HCT116 (cell line): ENCODE measurements at regions not wholly inside any gene's neighbourhood (a gene's known extent, or its start where the extent isn't known, plus 50 kb on each side); places are given as distances from the start of the nearest gene placed in this dataset.

Source experiments
- ATAC-seq: fragments of 200-7000 bp; cut with Tn5 transposase; 2 replicates; pipeline ENCODE4 v1.9.1; 2020; ENCODE audit warnings: mild to moderate bottlenecking, moderate library complexity
- BruUV-seq: library from RNA; stranded (reverse); fragments of 400-500 nt; replicated peaks from 2 replicates; lab custom pipeline; 2021; lab: Mats Ljungman, UMichigan
- CTCF ChIA-PET: fragments of 300-600 bp; sonication (Branson Sonifier 250); formaldehyde crosslinking; loops from one replicate; lab custom pipeline; 2021; ENCODE audit warnings: antibody characterized with exemption; lab: Charles Lee
- POLR2A ChIA-PET: fragments of 300-600, 350-600 bp; sonication (Branson Sonifier 250); formaldehyde crosslinking; loops from one replicate; lab custom pipeline; 2021; ENCODE audit warnings: antibody characterized with exemption; lab: Charles Lee
- RAD21 ChIA-PET, 2 experiments: fragments of 300-600 bp; sonication (Branson Sonifier 250); formaldehyde crosslinking; loops; one replicate each; lab custom pipeline; 2023; ENCODE audit warnings: low total read pairs in 2 of 2; ENCODE audit not compliant: uncharacterized antibody in 2 of 2, unreplicated experiment in 2 of 2, low non-redundant PET in 1 of 2; lab: Charles Lee
- DNase-seq: peaks from one replicate; pipeline ENCODE4 v3.0.0-alpha.2; 2010; ENCODE audit warnings: low read depth, low spot score
- H2AFZ ChIP-seq: fragments of 200-600 bp; shearing (Covaris generic), sonication (generic); 2 replicates; pipeline ENCODE4 v1.6.1; 2017; ENCODE audit warnings: low read depth, mixed run types, mixed read lengths, antibody characterized with exemption, low read length; ENCODE audit not compliant: poor library complexity, severe bottlenecking
- H3K27ac ChIP-seq: 2 replicates; pipeline ENCODE4 v1.5.1; 2012; ENCODE audit warnings: low read depth, low read length
- H3K27me3 ChIP-seq: fragments of 200-600 bp; sonication (generic); 2 replicates; pipeline ENCODE4 v1.6.1; 2016; ENCODE audit warnings: mixed run types, low read length, mixed read lengths; ENCODE audit not compliant: insufficient read depth
- H3K36me3 ChIP-seq, 2 experiments: fragments of 200-500 bp in 1 of 2; fragments of 200-600 bp in 1 of 2; sonication (Bioruptor generic) in 1 of 2; sonication (generic) in 1 of 2; 2 replicates each; pipeline versions ENCODE4 v1.5.1 to v1.6.1; 2014 to 2016; ENCODE audit warnings: low read length in 2 of 2, inconsistent platforms in 1 of 2, mixed read lengths in 1 of 2, mixed run types in 1 of 2; ENCODE audit not compliant: insufficient read depth in 2 of 2, control insufficient read depth in 1 of 2
- H3K4me1 ChIP-seq, 2 experiments: fragments of 200-600 bp in 1 of 2; sonication (generic) in 1 of 2; 2 replicates each; pipeline versions ENCODE4 v1.5.1 to v1.6.1; 2012 to 2017; ENCODE audit warnings: low read length in 2 of 2, inconsistent platforms in 1 of 2, mild to moderate bottlenecking in 1 of 2, mixed read lengths in 1 of 2, mixed run types in 1 of 2, moderate library complexity in 1 of 2; ENCODE audit not compliant: insufficient read depth in 2 of 2, control insufficient read depth in 1 of 2
- H3K4me2 ChIP-seq: fragments of 200-600 bp; sonication (generic); 2 replicates; pipeline ENCODE4 v1.6.1; 2017; ENCODE audit warnings: mixed run types, low read length, mixed read lengths
- H3K4me3 ChIP-seq, 2 experiments: fragments of 200-600 bp in 1 of 2; sonication (generic) in 1 of 2; replicated peaks in 1 of 2; 2 replicates each; pipeline ENCODE4 v1.5.1; 2011 to 2016; ENCODE audit warnings: low read length in 2 of 2, control low read depth in 1 of 2, low read depth in 1 of 2, mild to moderate bottlenecking in 1 of 2, mixed read lengths in 1 of 2, mixed run types in 1 of 2
- H3K79me2 ChIP-seq: fragments of 200-600 bp; sonication (generic); 2 replicates; pipeline ENCODE4 v1.6.1; 2017; ENCODE audit warnings: mild to moderate bottlenecking, mixed run types, low read length, moderate library complexity, mixed read lengths; ENCODE audit not compliant: insufficient read depth
- H3K9ac ChIP-seq: fragments of 200-600 bp; sonication (generic); 2 replicates; pipeline ENCODE4 v1.6.1; 2016; ENCODE audit warnings: low read length, mixed read lengths
- H3K9me2 ChIP-seq: fragments of 200-600 bp; sonication (generic), shearing (Covaris generic); 2 replicates; pipeline ENCODE4 v1.6.1; 2017; ENCODE audit warnings: mixed run types, mild to moderate bottlenecking, moderate library complexity; ENCODE audit not compliant: insufficient read depth
- H3K9me3 ChIP-seq, 2 experiments: fragments of 200-500 bp in 1 of 2; fragments of 200-600 bp in 1 of 2; sonication (Bioruptor generic) in 1 of 2; sonication (generic) in 1 of 2; 2 replicates each; pipeline ENCODE4 v1.6.1; 2014 to 2017; ENCODE audit warnings: low read length in 2 of 2, mixed read lengths in 2 of 2, inconsistent platforms in 1 of 2, low read depth in 1 of 2, mild to moderate bottlenecking in 1 of 2, mixed run types in 1 of 2, moderate library complexity in 1 of 2; ENCODE audit not compliant: control insufficient read depth in 1 of 2, insufficient read depth in 1 of 2
- H4K20me1 ChIP-seq: fragments of 200-600 bp; sonication (generic), shearing (Covaris generic); 2 replicates; pipeline ENCODE4 v1.6.1; 2017; ENCODE audit warnings: mixed run types, mild to moderate bottlenecking, moderate library complexity; ENCODE audit not compliant: insufficient read depth
- CBX3 ChIP-seq: IDR thresholded peaks from 2 replicates; pipeline ENCODE4 v1.6.1; 2012; ENCODE audit warnings: low read depth
- CEBPB ChIP-seq: IDR thresholded peaks from 2 replicates; pipeline ENCODE4 v1.6.1; 2012; ENCODE audit warnings: low read depth
- CTCF ChIP-seq, 3 experiments: fragments of 200-600 bp in 1 of 3; sonication (generic) in 1 of 3; IDR thresholded peaks in 2 of 3; conservative IDR thresholded peaks in 1 of 3; 2 replicates each; pipeline ENCODE4 v1.5.1; 2012 to 2017; ENCODE audit warnings: low read depth in 2 of 3, low read length in 2 of 3, antibody characterized with exemption in 1 of 3, borderline replicate concordance in 1 of 3, control low read depth in 1 of 3, mild to moderate bottlenecking in 1 of 3, mixed read lengths in 1 of 3, mixed run types in 1 of 3, moderate library complexity in 1 of 3; ENCODE audit not compliant: insufficient read depth in 1 of 3
- ELF1 ChIP-seq: IDR thresholded peaks from 2 replicates; pipeline ENCODE4 v1.6.1; 2012; ENCODE audit warnings: low read depth, borderline replicate concordance
- EZH2 ChIP-seq: fragments of 200-600 bp; sonication (generic); IDR thresholded peaks from 2 replicates; pipeline ENCODE4 v1.6.1; 2017; ENCODE audit warnings: antibody characterized with exemption, mixed run types
- EZH2phosphoT487 ChIP-seq: fragments of 200-600 bp; IDR thresholded peaks from 2 replicates; pipeline ENCODE4 v1.6.1; 2018; ENCODE audit warnings: antibody characterized with exemption, borderline replicate concordance
- JUND ChIP-seq: IDR thresholded peaks from 2 replicates; pipeline ENCODE4 v1.6.1; 2012
- POLR2AphosphoS5 ChIP-seq: IDR thresholded peaks from 2 replicates; pipeline ENCODE4 v1.6.1; 2011; ENCODE audit warnings: mild to moderate bottlenecking, low read depth, low read length, moderate library complexity
- RAD21 ChIP-seq: IDR thresholded peaks from 2 replicates; pipeline ENCODE4 v1.6.1; 2012; ENCODE audit warnings: low read depth, mild to moderate bottlenecking
- SP1 ChIP-seq: IDR thresholded peaks from 2 replicates; pipeline ENCODE4 v1.6.1; 2012; ENCODE audit warnings: low read depth
- SRF ChIP-seq: IDR thresholded peaks from 2 replicates; pipeline ENCODE4 v1.6.1; 2012; ENCODE audit warnings: low read depth
- TCF7L2 ChIP-seq: IDR thresholded peaks from 2 replicates; pipeline ENCODE4 v1.7.0; 2011; ENCODE audit warnings: borderline replicate concordance, inconsistent platforms; ENCODE audit not compliant: insufficient read depth, insufficient read length; ENCODE audit errors: extremely low read depth
- ZBTB33 ChIP-seq: IDR thresholded peaks from 2 replicates; pipeline ENCODE4 v1.6.1; 2011; ENCODE audit warnings: mild to moderate bottlenecking, low read length, moderate library complexity; ENCODE audit not compliant: insufficient replicate concordance; ENCODE audit errors: extremely low read depth
- ZFX ChIP-seq: fragments of 450-650 bp; IDR thresholded peaks from 2 replicates; pipeline ENCODE4 v1.6.1; 2017
- ZNF274 ChIP-seq: fragments of 200-500 bp; sonication (Bioruptor generic); IDR thresholded peaks from 2 replicates; pipeline ENCODE4 v1.6.1; 2014; ENCODE audit warnings: mild to moderate bottlenecking, low read depth, low read length, inconsistent platforms
- intact Hi-C: fragments of 100-400 bp; cut with micrococcal nuclease; formaldehyde crosslinking; loops from 2 replicates; pipeline ENCODE4 v1.10.0; 2022

- H3K9me3 ChIP-seq, result no peaks in the 10 kb centered on the region
- CTCF ChIA-PET, result no interaction called here
- ATAC-seq (no peak), DNase-seq (no peak)
- no peak overlapping the region for H3K9ac ChIP-seq
- H3K36me3 ChIP-seq, result no peaks in the 10 kb centered on the region
- H4K20me1 ChIP-seq, result no peaks in the 10 kb centered on the region
- no peak overlapping the region for H3K4me3 ChIP-seq
- H3K4me1 ChIP-seq, result no peaks in the 10 kb centered on the region
- no peaks in the 10 kb centered on the region for H3K27me3 ChIP-seq
- no TSS peak for BruUV-seq
- POLR2A ChIA-PET, result no interaction called here
- H3K79me2 ChIP-seq, result no peaks in the 10 kb centered on the region
- no peak overlapping the region for H3K4me2 ChIP-seq
- TF ChIP-seq CBX3, result no peak
- no peak for TF ChIP-seq CEBPB
- TF ChIP-seq SP1, result no peak
- H3K27ac ChIP-seq, result no peak overlapping the region
- intact Hi-C loops, result no loop called here
- no peak overlapping the region for H2AFZ ChIP-seq
- RAD21 ChIA-PET, result no interaction called here
- no peaks in the 10 kb centered on the region for H3K9me2 ChIP-seq
Measured at GRCh38 chr2:235286622-235287374, 207.0 kb upstream of the AGAP1 start.

- Histone ChIP-seq H3K27me3 (no peaks in the 10 kb centered on the region), H3K79me2 (no peaks in the 10 kb centered on the region), H3K4me3 (no peak overlapping the region), H3K27ac (no peak overlapping the region), H3K9me3 (no peaks in the 10 kb centered on the region), H3K9me2 (no peaks in the 10 kb centered on the region), H2AFZ (no peak overlapping the region), H3K4me1 (no peaks in the 10 kb centered on the region), H3K4me2 (no peak overlapping the region), H4K20me1 (no peaks in the 10 kb centered on the region), H3K9ac (no peak overlapping the region), H3K36me3 (no peaks in the 10 kb centered on the region)
- POLR2A ChIA-PET, result no interaction called here
- DNase-seq, result no peak
- CTCF ChIA-PET, result no interaction called here
- no TSS peak for BruUV-seq
- intact Hi-C loops, result no loop called here
- RAD21 ChIA-PET, result no interaction called here
- no peak for ATAC-seq
- TF ChIP-seq CEBPB, result no peak
- no peak for TF ChIP-seq ZNF274
- no peak for TF ChIP-seq EZH2
- TF ChIP-seq POLR2AphosphoS5, result no peak
- TF ChIP-seq CTCF (IDR thresholded peaks at IDR 0.05 in 2 of 3, conservative IDR thresholded peaks at IDR 0.05 in 1 of 3; ENCODE audit: borderline replicate concordance in 1 of 3, insufficient read depth in 1 of 3, low read depth in 2 of 3, low read length in 2 of 3), result no peak
- no peak for TF ChIP-seq RAD21
- no peak for TF ChIP-seq ZFX
- TF ChIP-seq ELF1, result no peak
- no peak for TF ChIP-seq TCF7L2
- TF ChIP-seq SRF, result no peak
- no peak for TF ChIP-seq EZH2phosphoT487
- no peak for TF ChIP-seq ZBTB33
- no peak for TF ChIP-seq JUND
- TF ChIP-seq SP1, result no peak
Measured at GRCh38 chr2:235287375-235287733, 206.5 kb upstream of the AGAP1 start.
